ENCODE measurements at regions not wholly inside any gene's neighbourhood (a gene's known extent, or its start where the extent isn't known, plus 50 kb on each side); places are given as distances from the start of the nearest gene placed in this dataset.

GRCh38 chr22:49216579-49216978 lies 611.1 kb downstream of the BRD1 start:
- no peak for DNase-seq (ENCODE audit: low spot score)

- DNase-seq (ENCODE audit: low spot score): no peak
Measured at GRCh38 chr22:49215840-49216239, 611.8 kb downstream of the BRD1 start.

GRCh38 chr22:49214976-49215375 lies 612.7 kb downstream of the BRD1 start:
- DNase-seq (ENCODE audit: low spot score): no peak

GRCh38 chr22:49213731-49214352 lies 613.8 kb downstream of the BRD1 start:
- DNase-seq (ENCODE audit: low spot score): no peak

GRCh38 chr22:49212466-49212865 lies 615.2 kb downstream of the BRD1 start:
- no peak for DNase-seq (ENCODE audit: low spot score)

- DNase-seq (ENCODE audit: low spot score): no peak
Measured at GRCh38 chr22:49212002-49212401, 615.7 kb downstream of the BRD1 start.

GRCh38 chr22:49211176-49211575 lies 616.5 kb downstream of the BRD1 start:
- no peak for DNase-seq (ENCODE audit: low spot score)

- no peak for DNase-seq (ENCODE audit: low spot score)
Measured at GRCh38 chr22:49210606-49211005, 617.1 kb downstream of the BRD1 start.

GRCh38 chr22:49209452-49210195 lies 618.0 kb downstream of the BRD1 start:
- no peak for DNase-seq (ENCODE audit: low spot score)

- DNase-seq (ENCODE audit: low spot score): no peak
Measured at GRCh38 chr22:49208768-49209252, 618.9 kb downstream of the BRD1 start.

GRCh38 chr22:49208004-49208402 lies 619.7 kb downstream of the BRD1 start:
- no peak for DNase-seq (ENCODE audit: low spot score)

- no peak for DNase-seq (ENCODE audit: low spot score)
Measured at GRCh38 chr22:49207008-49208003, 620.4 kb downstream of the BRD1 start.

- no peak for DNase-seq (ENCODE audit: low spot score)
Measured at GRCh38 chr22:49206281-49206680, 621.4 kb downstream of the BRD1 start.

GRCh38 chr22:49205483-49205800 lies 622.2 kb downstream of the BRD1 start:
- DNase-seq (ENCODE audit: low spot score): no peak

- DNase-seq (ENCODE audit: low spot score): no peak
Measured at GRCh38 chr22:49204599-49205482, 622.8 kb downstream of the BRD1 start.

GRCh38 chr22:49203859-49204598 lies 623.6 kb downstream of the BRD1 start:
- no peak for DNase-seq (ENCODE audit: low spot score)

- DNase-seq (ENCODE audit: low spot score): no peak
Measured at GRCh38 chr22:49203091-49203858, 624.4 kb downstream of the BRD1 start.

GRCh38 chr22:49202226-49202625 lies 625.4 kb downstream of the BRD1 start:
- no peak for DNase-seq (ENCODE audit: low spot score)

- DNase-seq (ENCODE audit: low spot score): no peak
Measured at GRCh38 chr22:49201046-49201970, 626.4 kb downstream of the BRD1 start.

Data from H4 (cell line).